ENCODE measurements at regions not wholly inside any gene's neighbourhood (a gene's known extent, or its start where the extent isn't known, plus 50 kb on each side); places are given as distances from the start of the nearest gene placed in this dataset.

DNA sequence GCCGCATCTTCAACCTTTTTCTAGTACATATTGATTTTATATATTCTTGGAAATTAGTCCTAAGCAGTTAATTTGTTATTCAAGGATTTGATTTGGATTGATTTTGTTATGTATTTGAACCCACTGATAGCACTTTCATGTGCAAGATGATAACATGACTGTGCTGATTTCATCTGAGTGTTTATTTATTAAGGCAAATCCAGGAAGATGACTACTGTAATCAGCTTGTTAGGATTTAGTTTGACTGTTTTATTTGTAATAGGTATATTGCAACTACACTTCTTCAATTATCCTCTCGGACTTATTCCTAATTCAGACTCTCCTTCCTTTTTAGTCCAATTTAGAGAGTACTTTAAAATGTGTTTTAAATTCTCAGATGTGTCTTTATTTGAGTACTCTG lies 75.1 kb upstream of the PRKG1 start:
- no peak for ATAC-seq
- no peaks in the 10 kb centered on the region for H3K36me3 ChIP-seq (ENCODE audit: control insufficient read depth, insufficient read depth, low read length)
- intact Hi-C loops (cut with micrococcal nuclease), result no loop called here
- Mint-ChIP-seq H3K27ac (no peak overlapping the region), H3K27me3 (ENCODE audit: low read depth in 2 of 2) (peaks cover 8 to 14% of the 10 kb centered on the region in 2 donors), H3K4me3 (no peak overlapping the region), H3K36me3 (no peaks in the 10 kb centered on the region), H3K9me3 (no peaks in the 10 kb centered on the region), H3K4me1 (no peaks in the 10 kb centered on the region)
- WGBS (ENCODE audit: insufficient coverage), result no CpG with 5 or more reads among the region's 2 CpGs
- TF ChIP-seq, protein P1, sequence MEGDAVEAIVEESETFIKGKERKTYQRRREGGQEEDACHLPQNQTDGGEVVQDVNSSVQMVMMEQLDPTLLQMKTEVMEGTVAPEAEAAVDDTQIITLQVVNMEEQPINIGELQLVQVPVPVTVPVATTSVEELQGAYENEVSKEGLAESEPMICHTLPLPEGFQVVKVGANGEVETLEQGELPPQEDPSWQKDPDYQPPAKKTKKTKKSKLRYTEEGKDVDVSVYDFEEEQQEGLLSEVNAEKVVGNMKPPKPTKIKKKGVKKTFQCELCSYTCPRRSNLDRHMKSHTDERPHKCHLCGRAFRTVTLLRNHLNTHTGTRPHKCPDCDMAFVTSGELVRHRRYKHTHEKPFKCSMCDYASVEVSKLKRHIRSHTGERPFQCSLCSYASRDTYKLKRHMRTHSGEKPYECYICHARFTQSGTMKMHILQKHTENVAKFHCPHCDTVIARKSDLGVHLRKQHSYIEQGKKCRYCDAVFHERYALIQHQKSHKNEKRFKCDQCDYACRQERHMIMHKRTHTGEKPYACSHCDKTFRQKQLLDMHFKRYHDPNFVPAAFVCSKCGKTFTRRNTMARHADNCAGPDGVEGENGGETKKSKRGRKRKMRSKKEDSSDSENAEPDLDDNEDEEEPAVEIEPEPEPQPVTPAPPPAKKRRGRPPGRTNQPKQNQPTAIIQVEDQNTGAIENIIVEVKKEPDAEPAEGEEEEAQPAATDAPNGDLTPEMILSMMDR (IDR thresholded peaks at IDR 0.05), result no peak
- no peaks in the 10 kb centered on the region for H3K4me1 ChIP-seq (ENCODE audit: control insufficient read depth, insufficient read depth, low read length)
- no peak overlapping the region for H3K27ac ChIP-seq (ENCODE audit: low read length)
- H3K27me3 ChIP-seq (ENCODE audit: control insufficient read depth, insufficient read depth, low read length), result peaks cover 2% of the 10 kb centered on the region
- H3K9me3 ChIP-seq (ENCODE audit: control insufficient read depth, insufficient read depth, low read length), result no peaks in the 10 kb centered on the region
- no peak for DNase-seq
- H3K4me3 ChIP-seq (ENCODE audit: low read length), result no peak overlapping the region

DNA sequence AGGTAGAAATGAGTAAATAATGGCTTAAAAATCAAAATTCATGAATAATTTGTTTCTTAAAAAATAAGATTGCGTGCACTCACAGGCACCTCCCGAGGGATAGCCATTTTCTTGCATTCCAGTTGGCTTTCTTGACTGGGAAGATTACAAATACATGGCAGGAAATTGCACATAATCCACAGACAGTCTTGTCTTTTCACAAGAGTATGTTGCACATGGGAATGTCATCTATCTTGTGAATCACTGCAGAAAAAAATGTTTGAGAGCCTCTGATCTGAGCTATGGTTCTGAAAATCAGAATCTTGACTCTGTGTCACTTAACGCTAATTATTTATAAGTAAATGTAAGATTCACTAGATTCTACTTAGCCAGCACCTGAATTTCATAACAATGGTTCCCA lies 74.1 kb upstream of the PRKG1 start:
- no peaks in the 10 kb centered on the region for H3K4me1 ChIP-seq (ENCODE audit: control insufficient read depth, insufficient read depth, low read length)
- Mint-ChIP-seq H3K9me3 (no peaks in the 10 kb centered on the region), H3K27ac (no peak overlapping the region), H3K4me1 (no peaks in the 10 kb centered on the region), H3K4me3 (no peak overlapping the region), H3K27me3 (ENCODE audit: low read depth in 2 of 2) (peaks cover 8 to 14% of the 10 kb centered on the region in 2 donors), H3K36me3 (no peaks in the 10 kb centered on the region)
- no peak overlapping the region for H3K4me3 ChIP-seq (ENCODE audit: low read length)
- intact Hi-C loops (cut with micrococcal nuclease), result no loop called here
- no peak for DNase-seq
- no peak for ATAC-seq
- H3K27ac ChIP-seq (ENCODE audit: low read length), result no peak overlapping the region
- peaks cover 2% of the 10 kb centered on the region for H3K27me3 ChIP-seq (ENCODE audit: control insufficient read depth, insufficient read depth, low read length)
- no peaks in the 10 kb centered on the region for H3K36me3 ChIP-seq (ENCODE audit: control insufficient read depth, insufficient read depth, low read length)
- 89% methylated on average over 3 of the region's 3 CpGs for WGBS (ENCODE audit: insufficient coverage)
- H3K9me3 ChIP-seq (ENCODE audit: control insufficient read depth, insufficient read depth, low read length), result no peaks in the 10 kb centered on the region
- TF ChIP-seq, protein P1 (IDR thresholded peaks at IDR 0.05), result no peak

DNA sequence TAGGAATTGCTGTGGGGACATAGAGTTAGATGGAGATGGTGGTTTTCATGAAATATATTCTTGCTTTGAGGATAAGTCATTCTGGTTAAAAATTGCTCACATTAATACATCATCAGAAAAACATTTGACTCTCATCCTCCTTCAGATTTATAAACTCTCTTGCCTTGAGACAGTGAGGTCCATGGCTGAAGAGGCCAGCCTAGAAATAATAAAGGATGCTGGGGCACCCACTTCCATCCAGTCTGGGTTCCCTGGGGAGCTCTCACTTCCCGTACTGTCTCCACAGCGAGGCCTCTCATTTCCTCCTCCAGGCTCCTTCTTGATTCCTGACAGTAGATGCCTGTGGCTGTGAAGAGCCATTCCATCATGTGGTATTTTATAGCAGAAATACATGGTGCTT lies 73.3 kb upstream of the PRKG1 start:
- 65% methylated on average over 2 of the region's 2 CpGs for whole genome bisulfite sequencing (ENCODE audit: insufficient coverage)
- no peak overlapping the region for H3K4me3 Mint-ChIP-seq
- no peaks in the 10 kb centered on the region for H3K4me1 ChIP-seq (ENCODE audit: control insufficient read depth, insufficient read depth, low read length)
- ATAC-seq (no peak), DNase-seq (no peak)
- H3K27ac Mint-ChIP-seq, result no peak overlapping the region
- intact Hi-C loops (cut with micrococcal nuclease), result no loop called here
- peaks cover under 1% of the 10 kb centered on the region for H3K27me3 ChIP-seq (ENCODE audit: control insufficient read depth, insufficient read depth, low read length)
- H3K36me3 Mint-ChIP-seq, result no peaks in the 10 kb centered on the region
- no peaks in the 10 kb centered on the region for H3K36me3 ChIP-seq (ENCODE audit: control insufficient read depth, insufficient read depth, low read length)
- no peaks in the 10 kb centered on the region for H3K4me1 Mint-ChIP-seq
- H3K27me3 Mint-ChIP-seq (ENCODE audit: low read depth in 2 of 2), result peaks cover 8 to 14% of the 10 kb centered on the region in 2 donors
- no peaks in the 10 kb centered on the region for H3K9me3 Mint-ChIP-seq
- no peak overlapping the region for H3K27ac ChIP-seq (ENCODE audit: low read length)
- H3K4me3 ChIP-seq (ENCODE audit: low read length), result no peak overlapping the region
- TF ChIP-seq, protein P1 (IDR thresholded peaks at IDR 0.05), result no peak
- no peaks in the 10 kb centered on the region for H3K9me3 ChIP-seq (ENCODE audit: control insufficient read depth, insufficient read depth, low read length)

DNA sequence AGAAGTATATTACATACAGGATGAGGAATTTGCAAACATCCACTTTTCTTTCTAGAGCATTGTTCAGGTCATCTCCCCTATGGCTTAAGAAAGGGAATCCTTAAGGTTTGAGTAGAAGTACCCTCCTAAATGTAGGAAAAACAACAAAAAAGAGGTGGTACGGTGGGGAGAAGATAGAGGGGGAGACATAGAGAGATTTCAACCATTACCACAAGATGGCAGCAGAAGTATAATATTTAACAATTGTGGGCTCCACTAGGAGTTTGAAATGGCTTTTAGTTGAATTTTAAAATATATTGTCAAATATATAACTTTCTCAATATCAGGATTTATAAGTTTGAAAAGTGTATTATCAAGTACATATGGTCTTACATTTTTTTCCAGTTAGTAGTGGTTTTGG lies 72.7 kb upstream of the PRKG1 start:
- ATAC-seq, result peak in 1 of 3 donors; percentile 45
- no peaks in the 10 kb centered on the region for H3K27me3 ChIP-seq (ENCODE audit: control insufficient read depth, insufficient read depth, low read length)
- H3K36me3 ChIP-seq (ENCODE audit: control insufficient read depth, insufficient read depth, low read length), result no peaks in the 10 kb centered on the region
- Mint-ChIP-seq H3K27ac (no peak overlapping the region), H3K4me3 (no peak overlapping the region), H3K36me3 (no peaks in the 10 kb centered on the region), H3K4me1 (no peaks in the 10 kb centered on the region), H3K9me3 (no peaks in the 10 kb centered on the region), H3K27me3 (ENCODE audit: low read depth in 2 of 2) (peaks cover 6 to 11% of the 10 kb centered on the region in 2 donors)
- H3K4me3 ChIP-seq (ENCODE audit: low read length), result no peak overlapping the region
- H3K27ac ChIP-seq (ENCODE audit: low read length), result no peak overlapping the region
- peak in 1 of 2 donors; percentile 26 for DNase-seq
- no CpG with 5 or more reads among the region's 1 CpG for WGBS (ENCODE audit: insufficient coverage)
- TF ChIP-seq, protein P1 (IDR thresholded peaks at IDR 0.05), result peak; percentile 60
- intact Hi-C loops (cut with micrococcal nuclease), result no loop called here
- H3K4me1 ChIP-seq (ENCODE audit: control insufficient read depth, insufficient read depth, low read length), result no peaks in the 10 kb centered on the region
- no peaks in the 10 kb centered on the region for H3K9me3 ChIP-seq (ENCODE audit: control insufficient read depth, insufficient read depth, low read length)
